GM19328 (cell line): ENCODE measurements at regions not wholly inside any gene's neighbourhood (a gene's known extent, or its start where the extent isn't known, plus 50 kb on each side); places are given as distances from the start of the nearest gene placed in this dataset.

Experiments used
- ATAC-seq: cut with Tn5 transposase; IDR thresholded peaks from one replicate; pipeline ENCODE4 v1.9.1; 2021; ENCODE audit warnings: mild to moderate bottlenecking, moderate library complexity; ENCODE audit not compliant: unreplicated experiment

- ATAC-seq, result no peak
Observed at GRCh38 chr10:107471911-107472310, 307.4 kb upstream of the SORCS1 start.

- no peak for ATAC-seq
Observed at GRCh38 chr10:107453561-107453960, 289.1 kb upstream of the SORCS1 start.

GRCh38 chr10:107451047-107451446, 286.5 kb upstream of the SORCS1 start:
- no peak for ATAC-seq

GRCh38 chr10:107450056-107450455, 285.6 kb upstream of the SORCS1 start:
- no peak for ATAC-seq

- no peak for ATAC-seq
Observed at GRCh38 chr10:107444443-107444842, 279.9 kb upstream of the SORCS1 start.

- no peak for ATAC-seq
Observed at GRCh38 chr10:107443813-107444212, 279.3 kb upstream of the SORCS1 start.

- no peak for ATAC-seq
Observed at GRCh38 chr10:107443326-107443725, 278.8 kb upstream of the SORCS1 start.

GRCh38 chr10:107442035-107442505, 277.6 kb upstream of the SORCS1 start:
- peak; percentile 81 for ATAC-seq

- ATAC-seq, result no peak
Observed at GRCh38 chr10:107440741-107441140, 276.2 kb upstream of the SORCS1 start.

GRCh38 chr10:107437921-107438320, 273.4 kb upstream of the SORCS1 start:
- ATAC-seq, result no peak

GRCh38 chr10:107436568-107436967, 272.1 kb upstream of the SORCS1 start:
- no peak for ATAC-seq

- no peak for ATAC-seq
Observed at GRCh38 chr10:107434854-107435253, 270.3 kb upstream of the SORCS1 start.

GRCh38 chr10:107434201-107434600, 269.7 kb upstream of the SORCS1 start:
- ATAC-seq, result no peak

- ATAC-seq, result no peak
Observed at GRCh38 chr10:107433605-107434004, 269.1 kb upstream of the SORCS1 start.

GRCh38 chr10:107430446-107430845, 265.9 kb upstream of the SORCS1 start:
- no peak for ATAC-seq

GRCh38 chr10:107427016-107427415, 262.5 kb upstream of the SORCS1 start:
- no peak for ATAC-seq

GRCh38 chr10:107425931-107426553, 261.5 kb upstream of the SORCS1 start:
- ATAC-seq, result no peak

GRCh38 chr10:107424628-107425027, 260.1 kb upstream of the SORCS1 start:
- ATAC-seq, result no peak

- ATAC-seq, result no peak
Observed at GRCh38 chr10:107423903-107424302, 259.4 kb upstream of the SORCS1 start.

- no peak for ATAC-seq
Observed at GRCh38 chr10:107422681-107423080, 258.2 kb upstream of the SORCS1 start.

GRCh38 chr10:107420196-107420595, 255.7 kb upstream of the SORCS1 start:
- ATAC-seq, result no peak

- ATAC-seq, result no peak
Observed at GRCh38 chr10:107418085-107418806, 253.7 kb upstream of the SORCS1 start.
